ENCODE measurements at regions not wholly inside any gene's neighbourhood (a gene's known extent, or its start where the extent isn't known, plus 50 kb on each side); places are given as distances from the start of the nearest gene placed in this dataset.

- TF ChIP-seq CTCF (IDR thresholded peaks at IDR 0.05; ENCODE audit: low read depth, low read length): no peak
- H3K27ac ChIP-seq (ENCODE audit: low read depth, low read length): no peak overlapping the region
- no peaks in the 10 kb centered on the region for H3K27me3 ChIP-seq (ENCODE audit: control insufficient read depth, insufficient read depth, low read length)
- no peak overlapping the region for H3K4me3 ChIP-seq (ENCODE audit: low read depth, low read length)
- DNase-seq (ENCODE audit: low read depth, low spot score): no peak
- CTCF ChIA-PET: no interaction called here
- POLR2A ChIA-PET: no interaction called here
- no peaks in the 10 kb centered on the region for H3K9me3 ChIP-seq (ENCODE audit: control insufficient read depth, insufficient read depth, low read length)
Observed at GRCh38 chr2:228409493-228409892, 228.0 kb upstream of the SPHKAP start.

DNA sequence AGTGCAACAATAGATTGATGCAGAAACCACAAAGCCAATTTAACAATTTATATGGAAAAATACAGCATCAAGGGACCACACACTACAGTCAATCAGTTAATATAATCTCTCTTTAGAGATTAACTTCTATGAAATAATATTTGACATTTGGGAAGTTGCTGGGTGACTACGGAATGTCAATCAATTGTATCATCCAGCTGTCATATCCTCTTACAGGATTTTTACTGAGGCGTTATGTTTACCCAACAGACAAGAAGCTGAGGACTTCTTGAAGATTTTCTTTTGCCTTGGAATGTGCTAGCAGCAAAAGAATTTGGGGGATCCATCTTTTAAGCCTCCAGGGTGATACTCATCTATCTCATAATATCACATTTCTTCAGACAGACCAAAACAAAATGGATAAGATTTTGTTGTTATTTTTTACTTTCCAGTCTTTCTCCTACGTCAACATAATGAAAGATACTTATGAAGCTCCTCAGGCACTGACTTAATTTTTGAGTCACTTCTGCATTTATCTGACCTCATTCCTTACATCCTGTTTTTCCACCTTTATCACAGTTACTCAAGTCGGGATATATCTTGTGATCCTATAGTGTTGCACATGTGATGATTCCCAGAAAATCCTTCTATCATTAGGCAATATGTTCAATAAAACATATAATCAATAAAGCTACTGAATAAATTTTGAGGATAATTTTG is 227.2 kb upstream of the SPHKAP start:
- Histone ChIP-seq H3K27me3 (ENCODE audit: control insufficient read depth, insufficient read depth, low read length) (no peaks in the 10 kb centered on the region), H3K4me3 (ENCODE audit: low read depth, low read length) (no peak overlapping the region), H3K27ac (ENCODE audit: low read depth, low read length) (no peak overlapping the region), H3K9me3 (ENCODE audit: control insufficient read depth, insufficient read depth, low read length) (no peaks in the 10 kb centered on the region)
- ChIA-PET POLR2A (no interaction called here), CTCF (no interaction called here)
- no peak for DNase-seq (ENCODE audit: low read depth, low spot score)
- TF ChIP-seq CTCF (IDR thresholded peaks at IDR 0.05; ENCODE audit: low read depth, low read length): no peak

DNA sequence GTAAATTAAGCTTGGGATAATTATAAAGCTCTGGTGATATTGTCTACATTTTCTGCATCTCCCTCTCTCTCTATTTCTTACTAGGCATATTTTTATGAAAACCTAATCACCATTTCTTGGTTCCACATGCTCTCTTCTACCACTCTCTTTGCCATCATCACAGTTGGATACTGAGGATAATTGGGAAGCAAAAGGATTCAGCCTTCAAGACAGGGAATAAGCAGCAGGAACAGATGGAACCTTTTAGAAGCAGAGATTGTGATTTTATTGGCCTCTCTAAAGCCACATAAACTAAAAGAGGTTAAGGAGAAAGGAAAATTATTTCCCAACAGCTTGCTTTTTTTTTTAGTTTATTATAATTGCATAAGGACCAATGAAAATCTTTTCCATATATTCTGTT is 226.3 kb upstream of the SPHKAP start:
- POLR2A ChIA-PET: no interaction called here
- Histone ChIP-seq H3K4me3 (ENCODE audit: low read depth, low read length) (no peak overlapping the region), H3K27ac (ENCODE audit: low read depth, low read length) (no peak overlapping the region), H3K27me3 (ENCODE audit: control insufficient read depth, insufficient read depth, low read length) (no peaks in the 10 kb centered on the region), H3K9me3 (ENCODE audit: control insufficient read depth, insufficient read depth, low read length) (0 out of 2 replicates have a peak, but pooled peaks cover 2% of the 10 kb centered on the region)
- CTCF ChIA-PET: no interaction called here
- TF ChIP-seq CTCF (IDR thresholded peaks at IDR 0.05; ENCODE audit: low read depth, low read length): no peak
- no peak for DNase-seq (ENCODE audit: low read depth, low spot score)

DNA sequence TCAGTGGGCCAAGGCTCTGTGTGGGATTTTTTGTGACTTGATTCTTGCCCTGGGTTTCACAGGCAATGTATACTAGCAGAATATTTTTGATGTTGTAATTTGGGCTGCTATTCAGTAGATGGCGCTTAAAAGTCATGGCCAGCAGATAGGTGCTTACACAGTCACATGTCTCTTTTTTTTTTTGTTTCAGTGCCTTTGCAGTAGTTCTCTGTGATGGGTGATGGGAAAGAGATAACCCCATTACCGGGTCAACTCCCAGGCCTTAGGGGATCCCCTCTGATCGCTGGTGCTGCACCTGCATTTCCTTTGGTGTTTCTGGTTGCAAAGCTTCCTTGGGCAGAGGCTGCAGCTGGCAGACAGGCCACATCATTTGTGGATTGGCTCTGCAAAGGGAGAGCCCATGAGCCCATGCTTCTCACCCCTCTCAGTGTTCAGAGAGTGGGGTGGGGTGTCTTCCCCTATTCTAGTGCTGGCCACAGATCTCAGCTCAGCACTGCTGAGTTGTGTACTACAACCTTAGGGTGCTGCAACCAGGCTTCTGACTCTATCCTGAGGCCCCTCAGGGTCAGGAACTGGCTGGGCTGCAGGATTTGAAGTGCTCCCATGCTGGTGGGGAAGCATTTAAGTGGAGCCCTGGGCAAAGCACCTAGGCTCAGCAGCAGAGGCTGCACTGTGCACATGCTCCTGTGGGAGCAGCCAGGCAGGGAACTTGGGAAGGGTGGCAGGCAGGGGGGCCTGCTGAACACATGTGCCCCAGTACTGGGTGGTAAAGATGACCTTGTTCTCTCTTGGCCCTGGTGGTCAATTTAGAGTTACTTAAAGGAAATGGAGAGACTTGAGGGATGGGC is 219.8 kb upstream of the SPHKAP start:
- CTCF ChIA-PET: no interaction called here
- H3K27ac ChIP-seq (ENCODE audit: low read depth, low read length): no peak overlapping the region
- no peak for DNase-seq (ENCODE audit: low read depth, low spot score)

More for the DNA sequence above, 219.8 kb upstream of the SPHKAP start:
- POLR2A ChIA-PET: no interaction called here
- Histone ChIP-seq H3K27me3 (ENCODE audit: control insufficient read depth, insufficient read depth, low read length) (no peaks in the 10 kb centered on the region), H3K9me3 (ENCODE audit: control insufficient read depth, insufficient read depth, low read length) (peaks cover 14% of the 10 kb centered on the region), H3K4me3 (ENCODE audit: low read depth, low read length) (no peak overlapping the region)
- TF ChIP-seq CTCF (IDR thresholded peaks at IDR 0.05; ENCODE audit: low read depth, low read length): no peak

All from AG04450 (cell line).